ENCODE measurements at regions not wholly inside any gene's neighbourhood (a gene's known extent, or its start where the extent isn't known, plus 50 kb on each side); places are given as distances from the start of the nearest gene placed in this dataset.

DNA sequence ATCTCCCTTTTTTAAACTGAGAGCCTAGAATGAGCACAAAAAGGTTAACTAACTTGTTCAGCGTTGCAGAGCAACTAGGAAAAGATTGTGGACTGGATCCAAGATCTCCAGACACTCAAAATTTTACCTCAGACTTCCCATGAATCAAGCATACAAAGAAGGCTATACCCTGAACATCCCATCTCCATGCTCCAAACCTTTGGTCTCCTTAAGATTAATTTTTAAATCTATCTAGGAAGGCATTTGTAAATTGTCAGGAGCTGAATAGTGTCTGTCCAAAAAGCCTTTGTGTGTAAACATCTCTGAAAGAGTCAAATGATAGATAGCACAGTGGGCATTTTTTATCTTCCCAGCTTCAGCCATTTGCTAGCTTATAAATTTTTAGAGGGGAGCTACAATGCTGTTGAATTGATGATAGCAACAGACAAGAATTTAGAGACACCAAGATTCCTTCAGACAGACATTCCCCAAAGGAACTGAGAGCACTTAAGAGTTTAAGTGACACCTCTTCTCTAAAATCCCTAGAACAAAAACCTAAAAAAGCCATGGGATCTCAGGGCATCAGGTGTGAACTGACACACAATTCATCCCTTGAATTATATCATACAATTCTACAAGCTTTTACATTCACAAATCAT is 480.8 kb upstream of the FAM241A start:
- no peak for TF ChIP-seq CBX5 (IDR thresholded peaks at IDR 0.05; ENCODE audit: low read depth, low read length)
- no peak for TF ChIP-seq POLR2AphosphoS5 (IDR thresholded peaks at IDR 0.05; ENCODE audit: low read depth, low read length)
- TF ChIP-seq, protein P1, sequence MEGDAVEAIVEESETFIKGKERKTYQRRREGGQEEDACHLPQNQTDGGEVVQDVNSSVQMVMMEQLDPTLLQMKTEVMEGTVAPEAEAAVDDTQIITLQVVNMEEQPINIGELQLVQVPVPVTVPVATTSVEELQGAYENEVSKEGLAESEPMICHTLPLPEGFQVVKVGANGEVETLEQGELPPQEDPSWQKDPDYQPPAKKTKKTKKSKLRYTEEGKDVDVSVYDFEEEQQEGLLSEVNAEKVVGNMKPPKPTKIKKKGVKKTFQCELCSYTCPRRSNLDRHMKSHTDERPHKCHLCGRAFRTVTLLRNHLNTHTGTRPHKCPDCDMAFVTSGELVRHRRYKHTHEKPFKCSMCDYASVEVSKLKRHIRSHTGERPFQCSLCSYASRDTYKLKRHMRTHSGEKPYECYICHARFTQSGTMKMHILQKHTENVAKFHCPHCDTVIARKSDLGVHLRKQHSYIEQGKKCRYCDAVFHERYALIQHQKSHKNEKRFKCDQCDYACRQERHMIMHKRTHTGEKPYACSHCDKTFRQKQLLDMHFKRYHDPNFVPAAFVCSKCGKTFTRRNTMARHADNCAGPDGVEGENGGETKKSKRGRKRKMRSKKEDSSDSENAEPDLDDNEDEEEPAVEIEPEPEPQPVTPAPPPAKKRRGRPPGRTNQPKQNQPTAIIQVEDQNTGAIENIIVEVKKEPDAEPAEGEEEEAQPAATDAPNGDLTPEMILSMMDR (IDR thresholded peaks at IDR 0.05; ENCODE audit: control extremely low read depth in 1 of 3, insufficient read depth in 1 of 3, low read depth in 1 of 3, low read length in 3 of 3), result no peak
- no peak for TF ChIP-seq EZH2 (IDR thresholded peaks at IDR 0.05; ENCODE audit: low read depth, low read length, severe bottlenecking)
